A673 (cell line): ENCODE measurements at regions not wholly inside any gene's neighbourhood (a gene's known extent, or its start where the extent isn't known, plus 50 kb on each side); places are given as distances from the start of the nearest gene placed in this dataset.

Experiments
- EZH2 ChIP-seq: fragments of 200-600 bp; sonication (generic); IDR thresholded peaks from 2 replicates; pipeline ENCODE4 v1.6.1; 2017; ENCODE audit warnings: borderline replicate concordance, low read depth, mild to moderate bottlenecking, mixed read lengths, antibody characterized with exemption, low read length; ENCODE audit not compliant: poor library complexity, severe bottlenecking
- TF ChIP-seq, protein P1 (sequence below): fragments of 300-800, 200-600 bp; sonication (generic); conservative IDR thresholded peaks from 2 replicates; pipeline ENCODE4 v1.5.1; 2017; ENCODE audit warnings: low read depth, mild to moderate bottlenecking, antibody characterized with exemption, low read length, moderate library complexity, mixed read lengths

DNA sequence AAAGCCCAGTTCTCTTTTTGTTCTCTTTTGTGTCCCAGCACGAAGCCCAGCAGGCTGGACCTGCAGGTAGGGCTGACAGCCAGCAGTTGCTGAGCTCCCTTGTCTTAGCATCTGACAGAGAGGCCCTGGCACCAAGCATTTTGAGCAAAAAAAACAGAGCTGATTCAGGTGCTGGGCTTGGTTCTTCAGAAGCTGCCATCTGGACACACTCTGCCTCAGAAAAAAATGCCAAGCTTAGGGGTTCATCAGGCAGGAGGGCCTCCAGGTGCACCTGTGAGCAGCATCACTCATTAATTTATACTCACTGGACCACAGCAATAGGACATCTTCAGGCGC is 167.1 kb upstream of the PLD5 start:
- TF ChIP-seq, protein P1, sequence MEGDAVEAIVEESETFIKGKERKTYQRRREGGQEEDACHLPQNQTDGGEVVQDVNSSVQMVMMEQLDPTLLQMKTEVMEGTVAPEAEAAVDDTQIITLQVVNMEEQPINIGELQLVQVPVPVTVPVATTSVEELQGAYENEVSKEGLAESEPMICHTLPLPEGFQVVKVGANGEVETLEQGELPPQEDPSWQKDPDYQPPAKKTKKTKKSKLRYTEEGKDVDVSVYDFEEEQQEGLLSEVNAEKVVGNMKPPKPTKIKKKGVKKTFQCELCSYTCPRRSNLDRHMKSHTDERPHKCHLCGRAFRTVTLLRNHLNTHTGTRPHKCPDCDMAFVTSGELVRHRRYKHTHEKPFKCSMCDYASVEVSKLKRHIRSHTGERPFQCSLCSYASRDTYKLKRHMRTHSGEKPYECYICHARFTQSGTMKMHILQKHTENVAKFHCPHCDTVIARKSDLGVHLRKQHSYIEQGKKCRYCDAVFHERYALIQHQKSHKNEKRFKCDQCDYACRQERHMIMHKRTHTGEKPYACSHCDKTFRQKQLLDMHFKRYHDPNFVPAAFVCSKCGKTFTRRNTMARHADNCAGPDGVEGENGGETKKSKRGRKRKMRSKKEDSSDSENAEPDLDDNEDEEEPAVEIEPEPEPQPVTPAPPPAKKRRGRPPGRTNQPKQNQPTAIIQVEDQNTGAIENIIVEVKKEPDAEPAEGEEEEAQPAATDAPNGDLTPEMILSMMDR: no peak
- TF ChIP-seq EZH2: no peak
